Fibroblast of lung (primary cell): ENCODE measurements at regions not wholly inside any gene's neighbourhood (a gene's known extent, or its start where the extent isn't known, plus 50 kb on each side); places are given as distances from the start of the nearest gene placed in this dataset.
A peak's percentile ranks its signal among the peaks of the same experiment; 100 is the strongest.

Experiments
- DNase-seq, 2 donors: peaks; one replicate each; pipeline versions ENCODE4 v3.0.0 to v3.0.0-alpha.2; 2010; ENCODE audit warnings: low read depth in 2 of 2
- H2AFZ ChIP-seq: 2 replicates; pipeline ENCODE4 v1.5.1; 2012; ENCODE audit warnings: low read length, control low read depth, inconsistent platforms
- H3K27ac ChIP-seq: 2 replicates; pipeline ENCODE4 v1.5.1; 2011; ENCODE audit warnings: low read length, control low read depth; ENCODE audit not compliant: insufficient read depth
- H3K27me3 ChIP-seq: 2 replicates; pipeline ENCODE4 v1.5.1; 2011; ENCODE audit warnings: mild to moderate bottlenecking, low read length; ENCODE audit not compliant: control insufficient read depth, insufficient read depth
- H3K36me3 ChIP-seq: 2 replicates; pipeline ENCODE4 v1.5.1; 2011; ENCODE audit warnings: low read length; ENCODE audit not compliant: control insufficient read depth, insufficient read depth
- H3K4me1 ChIP-seq: 2 replicates; pipeline ENCODE4 v1.5.1; 2011; ENCODE audit warnings: low read length; ENCODE audit not compliant: control insufficient read depth, insufficient read depth; ENCODE audit errors: extremely low read depth
- H3K4me2 ChIP-seq: 2 replicates; pipeline ENCODE4 v1.5.1; 2011; ENCODE audit warnings: low read length, control low read depth; ENCODE audit not compliant: insufficient read depth; ENCODE audit errors: extremely low read depth
- H3K4me3 ChIP-seq, 4 experiments: fragments of 200-600 bp in 1 of 4; sonication (generic) in 1 of 4; replicated peaks in 1 of 4; 2 replicates each; pipeline ENCODE4 v1.5.1; 2011 to 2016; ENCODE audit warnings: low read length in 4 of 4, low read depth in 3 of 4, mild to moderate bottlenecking in 3 of 4, control low read depth in 2 of 4, inconsistent platforms in 1 of 4, mixed read lengths in 1 of 4; ENCODE audit not compliant: insufficient read depth in 1 of 4; ENCODE audit errors: control extremely low read depth in 1 of 4
- H3K79me2 ChIP-seq: 2 replicates; pipeline ENCODE4 v1.5.1; 2012; ENCODE audit warnings: mild to moderate bottlenecking, low read length, inconsistent platforms; ENCODE audit not compliant: control insufficient read depth, insufficient read depth
- H3K9ac ChIP-seq: 2 replicates; pipeline ENCODE4 v1.5.1; 2011; ENCODE audit warnings: mild to moderate bottlenecking, low read length, control low read depth; ENCODE audit not compliant: insufficient read depth
- H3K9me3 ChIP-seq: 2 replicates; pipeline ENCODE4 v1.5.1; 2012; ENCODE audit warnings: low read depth, low read length; ENCODE audit not compliant: control insufficient read depth, insufficient read depth
- H4K20me1 ChIP-seq: 2 replicates; pipeline ENCODE4 v1.5.1; 2011; ENCODE audit warnings: low read length; ENCODE audit not compliant: control insufficient read depth, insufficient read depth; ENCODE audit errors: extremely low read depth
- CTCF ChIP-seq, 2 donors: IDR thresholded peaks in 1 of 2; conservative IDR thresholded peaks in 1 of 2; 1 replicate in 1 of 2; 2 replicates in 1 of 2; pipeline ENCODE4 v1.5.1; 2011 to 2012; ENCODE audit warnings: low read length in 2 of 2, control low read depth in 1 of 2, inconsistent platforms in 1 of 2, low read depth in 1 of 2, mild to moderate bottlenecking in 1 of 2
- EZH2 ChIP-seq: IDR thresholded peaks from 2 replicates; pipeline ENCODE4 v1.5.1; 2012; ENCODE audit warnings: low read length, control low read depth, mild to moderate bottlenecking; ENCODE audit errors: missing control alignments

GRCh38 chr4:38322714-38323113 lies 341.3 kb upstream of the KLF3 start:
- H3K27ac ChIP-seq: no peak overlapping the region
- peaks cover 5% of the 10 kb centered on the region for H3K4me1 ChIP-seq
- DNase-seq: peak; percentile 88 to 94
- TF ChIP-seq EZH2 (no peak), CTCF (conservative IDR thresholded peaks at IDR 0.05 in 1 of 2, IDR thresholded peaks at IDR 0.05 in 1 of 2; ENCODE audit: low read depth in 1 of 2, low read length in 2 of 2) (peak in 1 of 2 donors; percentile 5)
- no peaks in the 10 kb centered on the region for H3K9me3 ChIP-seq
- no peak overlapping the region for H3K9ac ChIP-seq
- no peaks in the 10 kb centered on the region for H4K20me1 ChIP-seq
- H3K79me2 ChIP-seq: no peaks in the 10 kb centered on the region
- no peaks in the 10 kb centered on the region for H3K27me3 ChIP-seq
- H3K36me3 ChIP-seq: no peaks in the 10 kb centered on the region
- no peak overlapping the region for H3K4me3 ChIP-seq
- H3K4me2 ChIP-seq: no peak overlapping the region
- H2AFZ ChIP-seq: no peak overlapping the region

GRCh38 chr4:38323141-38323641 lies 340.8 kb upstream of the KLF3 start:
- peak; percentile 68 to 77 for DNase-seq
- TF ChIP-seq CTCF (conservative IDR thresholded peaks at IDR 0.05 in 1 of 2, IDR thresholded peaks at IDR 0.05 in 1 of 2; ENCODE audit: low read depth in 1 of 2, low read length in 2 of 2) (no peak), EZH2 (no peak)
- no peaks in the 10 kb centered on the region for H3K79me2 ChIP-seq
- no peak overlapping the region for H3K27ac ChIP-seq
- peaks cover 5% of the 10 kb centered on the region for H3K4me1 ChIP-seq
- H3K9me3 ChIP-seq: no peaks in the 10 kb centered on the region
- H3K4me3 ChIP-seq: no peak overlapping the region
- no peaks in the 10 kb centered on the region for H3K36me3 ChIP-seq
- H3K9ac ChIP-seq: no peak overlapping the region
- no peaks in the 10 kb centered on the region for H4K20me1 ChIP-seq
- no peak overlapping the region for H2AFZ ChIP-seq
- H3K27me3 ChIP-seq: no peaks in the 10 kb centered on the region
- no peak overlapping the region for H3K4me2 ChIP-seq

- Histone ChIP-seq H3K4me3 (no peak overlapping the region), H3K79me2 (no peaks in the 10 kb centered on the region), H3K9me3 (no peaks in the 10 kb centered on the region), H3K27ac (no peak overlapping the region), H3K27me3 (no peaks in the 10 kb centered on the region), H4K20me1 (no peaks in the 10 kb centered on the region), H3K4me1 (no peaks in the 10 kb centered on the region), H3K9ac (no peak overlapping the region), H2AFZ (no peak overlapping the region), H3K36me3 (no peaks in the 10 kb centered on the region), H3K4me2 (no peak overlapping the region)
- DNase-seq: no peak
- TF ChIP-seq EZH2 (no peak), CTCF (conservative IDR thresholded peaks at IDR 0.05 in 1 of 2, IDR thresholded peaks at IDR 0.05 in 1 of 2; ENCODE audit: low read depth in 1 of 2, low read length in 2 of 2) (no peak)
Observed at GRCh38 chr4:38324861-38325628, 339.0 kb upstream of the KLF3 start.
